IMR-90 (cell line): ENCODE measurements at regions not wholly inside any gene's neighbourhood (a gene's known extent, or its start where the extent isn't known, plus 50 kb on each side); places are given as distances from the start of the nearest gene placed in this dataset.

Experiments
- ATAC-seq: fragments of 200-7000 bp; cut with Tn5 transposase; 2 replicates; pipeline ENCODE4 v1.9.1; 2020; ENCODE audit warnings: low read depth, mild to moderate bottlenecking, moderate library complexity
- BruUV-seq: library from RNA; stranded (reverse); fragments of 400-500 nt; replicated peaks from 2 replicates; lab custom pipeline; 2021; lab: Mats Ljungman, UMichigan
- CTCF ChIA-PET: fragments of 300-600 bp; formaldehyde crosslinking; extraction: SDS; loops from one replicate; lab custom pipeline; 2021; ENCODE audit warnings: antibody characterized with exemption; lab: Yijun Ruan, JAX
- POLR2A ChIA-PET: fragments of 300-600 bp; sonication (Branson Sonifier 250); formaldehyde crosslinking; loops from one replicate; lab custom pipeline; 2022; ENCODE audit warnings: antibody characterized with exemption; ENCODE audit not compliant: unreplicated experiment; lab: Charles Lee
- DNase-seq: peaks from one replicate; pipeline ENCODE4 v3.0.0; 2013
- H2AFZ ChIP-seq: replicated peaks from 2 replicates; pipeline ENCODE3; 2013; ENCODE audit warnings: low read length, mild to moderate bottlenecking; ENCODE audit not compliant: poor library complexity
- H2AK5ac ChIP-seq: 2 replicates; pipeline ENCODE4 v1.6.1; 2013; ENCODE audit warnings: low read depth, low read length, inconsistent platforms
- H2AK9ac ChIP-seq: replicated peaks from 2 replicates; pipeline ENCODE3; 2013; ENCODE audit warnings: mild to moderate bottlenecking, low read depth, low read length, moderate library complexity; ENCODE audit not compliant: poor library complexity
- H2BK120ac ChIP-seq: 2 replicates; pipeline ENCODE4 v1.6.1; 2013; ENCODE audit warnings: low read depth, low read length, inconsistent platforms
- H2BK15ac ChIP-seq: 3 replicates; pipeline ENCODE4 v1.6.1; 2013; ENCODE audit warnings: low read depth, low read length, inconsistent platforms
- H2BK20ac ChIP-seq: 2 replicates; pipeline ENCODE4 v1.6.1; 2013; ENCODE audit warnings: low read depth, mild to moderate bottlenecking, inconsistent platforms, low read length, moderate library complexity
- H2BK5ac ChIP-seq: 2 replicates; pipeline ENCODE4 v1.6.1; 2013; ENCODE audit warnings: mild to moderate bottlenecking, low read depth, low read length, inconsistent platforms; ENCODE audit not compliant: poor library complexity, severe bottlenecking
- H3K14ac ChIP-seq: replicated peaks from 2 replicates; pipeline ENCODE4 v1.6.1; 2013; ENCODE audit warnings: low read depth, low read length, inconsistent platforms
- H3K18ac ChIP-seq: 2 replicates; pipeline ENCODE4 v1.6.1; 2013; ENCODE audit warnings: low read depth, low read length, control low read depth
- H3K23ac ChIP-seq: 2 replicates; pipeline ENCODE4 v1.6.1; 2013; ENCODE audit warnings: low read depth, low read length, inconsistent platforms
- H3K27ac ChIP-seq: 2 replicates; pipeline ENCODE4 v1.5.1; 2013; ENCODE audit warnings: mild to moderate bottlenecking, control low read depth, low read length; ENCODE audit not compliant: insufficient read depth
- H3K27me3 ChIP-seq: 2 replicates; pipeline ENCODE4 v1.6.1; 2013; ENCODE audit warnings: low read length; ENCODE audit not compliant: control insufficient read depth, insufficient read depth
- H3K36me3 ChIP-seq: 2 replicates; pipeline ENCODE4 v1.6.1; 2013; ENCODE audit warnings: low read length, mixed read lengths; ENCODE audit not compliant: control insufficient read depth, insufficient read depth
- H3K4ac ChIP-seq: 2 replicates; pipeline ENCODE4 v1.6.1; 2013; ENCODE audit warnings: low read depth, low read length, inconsistent platforms
- H3K4me1 ChIP-seq: 2 replicates; pipeline ENCODE4 v1.6.1; 2013; ENCODE audit warnings: low read length, mixed read lengths; ENCODE audit not compliant: control insufficient read depth, insufficient read depth
- H3K4me2 ChIP-seq: 2 replicates; pipeline ENCODE4 v1.6.1; 2013; ENCODE audit warnings: low read depth, mild to moderate bottlenecking, control low read depth, low read length, moderate library complexity
- H3K4me3 ChIP-seq: 2 replicates; pipeline ENCODE4 v1.5.1; 2013; ENCODE audit warnings: low read depth, mild to moderate bottlenecking, control low read depth, low read length, moderate library complexity; ENCODE audit not compliant: insufficient read depth
- H3K56ac ChIP-seq: 2 replicates; pipeline ENCODE4 v1.6.1; 2013; ENCODE audit warnings: low read length, inconsistent platforms; ENCODE audit not compliant: insufficient read depth; ENCODE audit errors: extremely low read depth
- H3K79me1 ChIP-seq, 2 experiments: 2 replicates each; pipeline ENCODE4 v1.6.1; 2013; ENCODE audit warnings: low read length in 2 of 2, inconsistent platforms in 1 of 2, low read depth in 1 of 2
- H3K9ac ChIP-seq: 2 replicates; pipeline ENCODE4 v1.6.1; 2013; ENCODE audit warnings: low read depth, low read length, control low read depth
- H3K9me1 ChIP-seq: 2 replicates; pipeline ENCODE4 v1.6.1; 2013; ENCODE audit warnings: low read length, inconsistent platforms; ENCODE audit not compliant: insufficient read depth
- H3K9me3 ChIP-seq: 2 replicates; pipeline ENCODE4 v1.6.1; 2013; ENCODE audit warnings: low read length; ENCODE audit not compliant: control insufficient read depth, insufficient read depth
- H4K20me1 ChIP-seq: 2 replicates; pipeline ENCODE4 v1.6.1; 2013; ENCODE audit warnings: low read length, inconsistent platforms; ENCODE audit not compliant: insufficient read depth
- H4K5ac ChIP-seq: 2 replicates; pipeline ENCODE4 v1.6.1; 2013; ENCODE audit warnings: mild to moderate bottlenecking, low read depth, low read length, control low read depth
- H4K8ac ChIP-seq, 2 experiments: 2 replicates each; pipeline ENCODE4 v1.6.1; 2013; ENCODE audit warnings: low read depth in 2 of 2, low read length in 2 of 2, control low read depth in 1 of 2, inconsistent platforms in 1 of 2
- H4K91ac ChIP-seq: 2 replicates; pipeline ENCODE4 v1.6.1; 2013; ENCODE audit warnings: low read depth, low read length, inconsistent platforms; ENCODE audit not compliant: insufficient read depth
- BHLHE40 ChIP-seq: fragments of 150-350 bp; IDR thresholded peaks from 2 replicates; pipeline ENCODE4 v1.6.1; 2016; ENCODE audit warnings: mild to moderate bottlenecking, low read depth, low read length
- CEBPB ChIP-seq: IDR thresholded peaks from 2 replicates; pipeline ENCODE4 v1.6.1; 2012; ENCODE audit warnings: low read depth, low read length, improper control_type of control experiment
- CHD1 ChIP-seq: IDR thresholded peaks from 2 replicates; pipeline ENCODE4 v1.6.1; 2012; ENCODE audit warnings: low read depth, low read length, improper control_type of control experiment
- CTCF ChIP-seq: conservative IDR thresholded peaks from 2 replicates; pipeline ENCODE4 v1.5.1; 2012; ENCODE audit warnings: mild to moderate bottlenecking, low read depth, low read length, improper control_type of control experiment
- FOS ChIP-seq: fragments of 150-350 bp; IDR thresholded peaks from 2 replicates; pipeline ENCODE4 v1.6.1; 2016; ENCODE audit warnings: low read depth, low read length
- MAFK ChIP-seq: IDR thresholded peaks from 2 replicates; pipeline ENCODE4 v1.6.1; 2012; ENCODE audit warnings: low read depth, low read length, improper control_type of control experiment
- MAZ ChIP-seq: IDR thresholded peaks from 2 replicates; pipeline ENCODE4 v1.6.1; 2012; ENCODE audit warnings: low read depth, mild to moderate bottlenecking, low read length, improper control_type of control experiment, moderate library complexity, borderline replicate concordance
- MXI1 ChIP-seq: IDR thresholded peaks from 2 replicates; pipeline ENCODE4 v1.6.1; 2012; ENCODE audit warnings: low read depth, mild to moderate bottlenecking, low read length, moderate library complexity, borderline replicate concordance
- NFE2L2 ChIP-seq: fragments of 150-350 bp; IDR thresholded peaks from 2 replicates; pipeline ENCODE4 v1.6.1; 2016; ENCODE audit warnings: low read depth, mild to moderate bottlenecking, low read length
- POLR2A ChIP-seq: IDR thresholded peaks from 2 replicates; pipeline ENCODE4 v1.6.1; 2012; ENCODE audit warnings: mild to moderate bottlenecking, low read depth, low read length
- RAD21 ChIP-seq: IDR thresholded peaks from 2 replicates; pipeline ENCODE4 v1.6.1; 2012; ENCODE audit warnings: low read length, improper control_type of control experiment
- RCOR1 ChIP-seq: IDR thresholded peaks from 2 replicates; pipeline ENCODE4 v1.6.1; 2012; ENCODE audit warnings: mild to moderate bottlenecking, low read length, improper control_type of control experiment; ENCODE audit not compliant: insufficient replicate concordance
- RFX5 ChIP-seq: IDR thresholded peaks from 2 replicates; pipeline ENCODE4 v1.8.0; 2012; ENCODE audit warnings: low read depth, mild to moderate bottlenecking, low read length, moderate library complexity
- SMC3 ChIP-seq: fragments of 150-350 bp; IDR thresholded peaks from 2 replicates; pipeline ENCODE4 v1.6.1; 2016; ENCODE audit warnings: low read depth, mild to moderate bottlenecking, antibody characterized with exemption, low read length, moderate library complexity
- USF2 ChIP-seq: fragments of 150-350 bp; IDR thresholded peaks from 2 replicates; pipeline ENCODE4 v1.6.1; 2017; ENCODE audit warnings: mild to moderate bottlenecking, antibody characterized with exemption, low read length, low read depth
- WGBS, 2 experiments: methylation state at CpG; one replicate each; pipeline versions ENCODE4 v1.1.5 to v1.1.7; 2013; ENCODE audit warnings: missing lambda C conversion rate in 2 of 2; ENCODE audit not compliant: insufficient read length in 1 of 2; ENCODE audit errors: extremely low coverage in 2 of 2; 5-methylcytosine and 5-hydroxymethylcytosine counted together
- dilution Hi-C: fragments of 300-500 bp; cut with HindIII; formaldehyde crosslinking; loops from one replicate; pipeline ENCODE4 v1.14.3; 2018; ENCODE audit warnings: low sequenced_read_pairs; ENCODE audit not compliant: unreplicated experiment
- in situ Hi-C: fragments of 300-500 bp; cut with MboI; formaldehyde crosslinking; loops from 3 replicates; pipeline ENCODE4 v1.14.3; 2019; ENCODE audit warnings: low sequenced_read_pairs, inconsistent platforms, mixed read lengths
- intact Hi-C: fragments of 100-400 bp; cut with micrococcal nuclease; formaldehyde crosslinking; loops from 2 replicates; pipeline ENCODE4 v1.10.0; 2022
- TF ChIP-seq, protein P1 (sequence below): fragments of 150-350 bp; IDR thresholded peaks from 2 replicates; pipeline ENCODE4 v1.6.1; 2016; ENCODE audit warnings: low read depth, mild to moderate bottlenecking, low read length, moderate library complexity, borderline replicate concordance

DNA sequence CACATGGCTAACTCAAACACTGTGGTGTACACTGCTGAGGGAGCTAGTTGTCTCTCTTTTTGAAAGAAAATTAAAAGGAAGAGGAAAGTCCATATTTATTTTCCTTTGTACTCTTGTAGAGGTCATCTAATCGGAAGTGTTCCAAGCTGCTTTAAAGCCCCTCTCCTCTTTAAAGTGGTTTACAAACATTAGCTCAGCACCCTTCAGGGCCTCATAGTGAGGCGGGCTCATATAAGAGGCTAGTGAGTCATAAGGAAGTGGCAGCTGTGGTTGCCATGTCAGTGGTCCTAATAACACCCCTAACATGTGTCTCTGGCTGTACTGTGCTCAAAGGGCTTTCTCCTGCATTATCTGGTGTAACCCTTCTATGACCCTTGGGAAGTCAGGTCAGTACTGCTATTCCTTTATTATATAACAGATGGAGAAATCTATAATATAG, 104.4 kb upstream of the SERBP1 start:
- ChIA-PET POLR2A (no interaction called here), CTCF (interaction anchor here (1.1 to 2.9 kb wide), 23 partner anchors 9 to 254 kb away, joined by 3 to 46 read pairs (median 4); partner anchors contain the start of gene GADD45A)
- Histone ChIP-seq H3K4me2 (no peak overlapping the region), H2BK20ac (no peak overlapping the region), H2BK120ac (no peak overlapping the region), H4K5ac (no peak overlapping the region), H2AK5ac (0 out of 2 replicates have a peak overlapping the region, but pooled peaks have one; percentile 48), H2BK5ac (no peak overlapping the region), H3K9me1 (no peaks in the 10 kb centered on the region), H3K36me3 (no peaks in the 10 kb centered on the region), H2BK15ac (no peak overlapping the region; the same call in 2 of the 3 replicates), H3K18ac (no peak overlapping the region), H4K8ac (no peak overlapping the region), H2AK9ac (no peak overlapping the region), H3K79me1 (no peaks in the 10 kb centered on the region), H3K9ac (no peak overlapping the region), H4K20me1 (no peaks in the 10 kb centered on the region), H3K23ac (no peak overlapping the region), H3K4me1 (peaks cover 2% of the 10 kb centered on the region; the same call in 1 of the 2 replicates), H3K4me3 (no peak overlapping the region), H4K91ac (no peak overlapping the region), H3K14ac (no peak overlapping the region), H3K56ac (no peak overlapping the region), H3K9me3 (no peaks in the 10 kb centered on the region), H3K27ac (no peak overlapping the region), H3K27me3 (no peaks in the 10 kb centered on the region), H2AFZ (no peak overlapping the region), H3K4ac (no peak overlapping the region)
- TF ChIP-seq USF2 (no peak), RCOR1 (no peak), RAD21 (no peak), SMC3 (no peak), MAZ (no peak), CTCF (no peak), CHD1 (no peak), MAFK (no peak), NFE2L2 (no peak), RFX5 (no peak), FOS (no peak), POLR2A (no peak), BHLHE40 (no peak), MXI1 (no peak), CEBPB (no peak)
- TF ChIP-seq, protein P1, sequence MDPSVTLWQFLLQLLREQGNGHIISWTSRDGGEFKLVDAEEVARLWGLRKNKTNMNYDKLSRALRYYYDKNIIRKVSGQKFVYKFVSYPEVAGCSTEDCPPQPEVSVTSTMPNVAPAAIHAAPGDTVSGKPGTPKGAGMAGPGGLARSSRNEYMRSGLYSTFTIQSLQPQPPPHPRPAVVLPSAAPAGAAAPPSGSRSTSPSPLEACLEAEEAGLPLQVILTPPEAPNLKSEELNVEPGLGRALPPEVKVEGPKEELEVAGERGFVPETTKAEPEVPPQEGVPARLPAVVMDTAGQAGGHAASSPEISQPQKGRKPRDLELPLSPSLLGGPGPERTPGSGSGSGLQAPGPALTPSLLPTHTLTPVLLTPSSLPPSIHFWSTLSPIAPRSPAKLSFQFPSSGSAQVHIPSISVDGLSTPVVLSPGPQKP, result no peak
- DNase-seq, result peak; percentile 69
- no TSS peak for BruUV-seq
- WGBS, 2 experiments, result no CpG with 5 or more reads among the region's 2 CpGs
- dilution Hi-C loops (no loop called here), intact Hi-C loops (loop anchor here (1.0 to 5.0 kb wide), 4 partner anchors 26 to 318 kb away; partner anchors contain the start of genes GADD45A and GNG12), in situ Hi-C loops (loop anchor here (5.0 to 25.0 kb wide), 3 partner anchors 223 to 828 kb away; no protein-coding TSS in a partner anchor)
- ATAC-seq, result peak; percentile 45
